ENCODE measurements at regions not wholly inside any gene's neighbourhood (a gene's known extent, or its start where the extent isn't known, plus 50 kb on each side); places are given as distances from the start of the nearest gene placed in this dataset.
A peak's percentile ranks its signal among the peaks of the same experiment; 100 is the strongest.

GRCh38 chr5:89407054-89407453, 524.1 kb upstream of the MEF2C start:
- DNase-seq (ENCODE audit: low spot score) = no peak

DNA sequence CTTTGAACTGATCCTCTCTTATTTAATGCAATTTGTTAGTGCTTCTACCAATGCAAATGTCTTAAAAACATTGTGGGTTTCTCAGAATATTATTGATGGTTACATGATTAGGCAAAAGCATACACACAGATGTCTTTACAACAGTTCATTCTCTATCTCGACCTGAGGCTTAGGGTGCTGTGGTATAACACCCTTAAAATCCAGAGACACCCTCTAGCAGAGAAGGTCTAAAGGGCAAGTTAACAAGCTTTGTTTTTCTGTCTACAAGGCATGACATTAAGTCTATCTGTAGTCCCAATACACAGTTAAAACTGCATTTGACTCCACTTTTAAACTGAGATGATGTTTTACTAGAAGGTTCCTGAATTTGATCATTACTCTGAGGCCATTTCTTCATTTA, 518.7 kb upstream of the MEF2C start:
- no peak for DNase-seq (ENCODE audit: low spot score)

DNA sequence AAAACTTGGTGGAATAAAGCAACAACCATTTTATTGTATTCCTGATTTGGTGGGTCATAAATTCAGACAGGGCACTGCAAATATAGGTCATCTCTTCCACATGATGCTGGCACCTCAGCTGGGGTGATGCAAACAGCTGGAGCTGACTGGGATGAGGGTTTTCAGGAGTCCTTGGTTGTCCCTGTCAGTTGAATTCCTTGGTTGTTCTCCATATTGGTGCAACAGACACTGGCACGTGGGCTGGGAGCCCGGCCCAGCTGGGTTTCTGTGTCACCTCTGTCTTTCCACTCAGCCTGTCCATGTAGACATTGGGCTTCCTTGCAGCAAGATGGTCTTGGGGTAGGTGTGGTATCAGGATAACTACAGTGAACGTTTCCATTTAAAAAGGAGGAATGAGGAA, 518.0 kb upstream of the MEF2C start:
- no peak for DNase-seq (ENCODE audit: low spot score)

- no peak for DNase-seq (ENCODE audit: low spot score)
Observed at GRCh38 chr5:89399548-89399947, 516.6 kb upstream of the MEF2C start.

DNA sequence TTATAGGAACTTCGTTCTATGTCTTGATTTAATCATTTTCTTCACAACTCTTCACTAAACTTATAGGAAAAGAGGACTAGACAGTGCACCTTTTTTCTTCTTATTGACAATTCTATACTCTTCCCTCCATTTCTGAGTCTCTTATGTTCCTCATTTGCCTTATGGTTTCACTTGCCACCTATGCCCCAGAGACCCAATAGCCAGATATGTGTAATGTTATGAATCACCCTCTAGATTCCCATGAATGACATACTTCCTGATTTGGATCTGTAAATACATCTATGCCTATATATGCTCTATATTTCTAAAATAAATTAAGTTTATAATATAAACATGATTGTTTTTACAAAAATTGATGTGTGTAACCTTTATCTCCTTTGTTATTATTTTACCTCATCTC, 514.1 kb upstream of the MEF2C start:
- peak; percentile 1 for DNase-seq (ENCODE audit: low spot score)

- DNase-seq (ENCODE audit: low spot score) = no peak
Observed at GRCh38 chr5:89396278-89396954, 513.4 kb upstream of the MEF2C start.

- DNase-seq (ENCODE audit: low spot score) = no peak
Observed at GRCh38 chr5:89395111-89395510, 512.1 kb upstream of the MEF2C start.

DNA sequence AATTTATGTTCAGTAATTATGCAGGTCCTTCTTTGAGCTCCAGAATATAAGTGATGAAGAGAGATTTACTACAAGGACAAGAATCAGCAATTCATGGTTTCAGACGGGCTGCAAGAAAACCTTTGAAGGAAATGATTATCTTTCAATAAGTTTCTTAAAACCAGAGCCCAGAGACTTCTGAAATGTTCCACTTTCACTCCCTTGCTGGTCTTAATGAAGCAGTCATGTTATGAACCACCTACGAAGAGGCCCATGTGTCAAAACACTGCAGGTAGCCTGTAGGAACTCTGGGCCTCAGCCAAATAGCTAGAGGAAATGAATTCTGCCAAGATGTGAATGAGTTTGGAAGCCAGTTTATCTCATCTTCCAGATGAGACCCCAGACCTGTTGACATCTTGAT, 505.9 kb upstream of the MEF2C start:
- DNase-seq (ENCODE audit: low spot score) = no peak

DNA sequence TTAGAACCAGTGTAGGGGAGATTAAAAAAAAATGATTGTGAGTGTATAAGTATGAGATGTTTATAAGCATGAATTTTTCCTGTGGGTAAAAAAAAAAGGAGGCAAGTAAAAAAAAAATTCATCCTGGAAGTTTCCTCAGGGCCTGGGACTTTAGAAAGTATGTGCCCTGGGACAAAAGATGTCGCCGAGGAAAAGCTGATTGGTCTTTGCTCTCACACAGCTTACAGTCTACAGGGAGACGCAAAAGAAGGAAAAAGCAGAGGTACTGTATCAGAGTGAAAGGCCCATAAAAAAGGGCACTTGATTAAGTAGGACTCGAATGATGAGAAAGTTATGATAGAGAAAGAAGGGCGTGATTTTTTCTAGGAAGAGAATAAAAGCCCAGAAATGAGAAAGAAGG, 501.4 kb upstream of the MEF2C start:
- no peak for DNase-seq (ENCODE audit: low spot score)

GRCh38 chr5:89380635-89381034, 497.7 kb upstream of the MEF2C start:
- DNase-seq (ENCODE audit: low spot score) = no peak

GRCh38 chr5:89377767-89378455, 494.9 kb upstream of the MEF2C start:
- DNase-seq (ENCODE audit: low spot score) = no peak

- DNase-seq (ENCODE audit: low spot score) = no peak
Observed at GRCh38 chr5:89374818-89375521, 492.0 kb upstream of the MEF2C start.

DNA sequence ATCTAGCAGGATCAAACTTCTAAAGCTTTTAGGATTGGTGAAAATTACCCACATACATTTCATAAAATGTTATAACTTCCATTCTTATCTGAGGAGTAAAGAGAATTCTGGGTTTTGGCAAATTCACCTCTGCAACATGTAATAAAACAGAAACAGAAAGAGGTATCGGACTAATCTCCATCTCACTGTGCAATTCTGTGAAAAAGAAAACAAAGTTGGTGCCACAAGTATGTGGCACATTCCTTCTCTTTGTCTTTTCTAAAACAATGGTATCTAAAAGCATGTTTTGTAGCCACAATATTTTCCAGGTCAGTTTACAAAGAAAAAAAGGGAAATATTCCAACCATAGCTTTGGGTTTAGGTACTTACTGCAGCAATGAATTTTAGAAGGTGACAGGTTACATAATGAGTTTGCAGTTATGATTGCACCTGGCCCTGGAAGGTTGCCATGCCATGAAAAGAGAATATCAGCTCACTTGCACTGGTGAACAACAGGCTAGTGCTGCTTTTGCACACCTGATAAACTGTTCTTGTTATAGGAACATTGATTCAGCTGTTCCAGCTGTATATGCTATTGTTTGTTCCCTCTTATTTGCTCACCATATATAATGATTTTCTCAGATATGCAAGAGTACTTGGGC, 491.3 kb upstream of the MEF2C start:
- DNase-seq (ENCODE audit: low spot score) = no peak

GRCh38 chr5:89372176-89372575, 489.2 kb upstream of the MEF2C start:
- no peak for DNase-seq (ENCODE audit: low spot score)

DNA sequence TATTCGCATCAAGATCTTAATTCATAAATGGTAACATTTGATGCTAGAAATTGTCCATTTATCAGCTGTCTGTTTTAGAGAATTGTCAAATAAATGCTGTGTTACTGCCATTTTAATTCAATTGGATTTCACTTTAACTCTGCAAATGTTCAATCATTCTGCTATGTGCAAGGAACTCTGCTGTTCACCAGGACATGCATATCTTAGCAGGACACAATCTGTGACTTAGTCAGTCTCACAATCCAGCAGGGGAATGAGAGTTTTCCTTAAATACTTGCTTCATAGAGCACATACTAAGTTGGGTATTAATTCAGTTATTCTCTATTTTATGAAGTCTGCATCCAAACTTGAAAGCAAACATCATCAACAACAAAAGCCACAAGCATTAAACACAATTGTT, 488.7 kb upstream of the MEF2C start:
- no peak for DNase-seq (ENCODE audit: low spot score)

- DNase-seq (ENCODE audit: low spot score) = no peak
Observed at GRCh38 chr5:89359046-89359445, 476.1 kb upstream of the MEF2C start.

DNA sequence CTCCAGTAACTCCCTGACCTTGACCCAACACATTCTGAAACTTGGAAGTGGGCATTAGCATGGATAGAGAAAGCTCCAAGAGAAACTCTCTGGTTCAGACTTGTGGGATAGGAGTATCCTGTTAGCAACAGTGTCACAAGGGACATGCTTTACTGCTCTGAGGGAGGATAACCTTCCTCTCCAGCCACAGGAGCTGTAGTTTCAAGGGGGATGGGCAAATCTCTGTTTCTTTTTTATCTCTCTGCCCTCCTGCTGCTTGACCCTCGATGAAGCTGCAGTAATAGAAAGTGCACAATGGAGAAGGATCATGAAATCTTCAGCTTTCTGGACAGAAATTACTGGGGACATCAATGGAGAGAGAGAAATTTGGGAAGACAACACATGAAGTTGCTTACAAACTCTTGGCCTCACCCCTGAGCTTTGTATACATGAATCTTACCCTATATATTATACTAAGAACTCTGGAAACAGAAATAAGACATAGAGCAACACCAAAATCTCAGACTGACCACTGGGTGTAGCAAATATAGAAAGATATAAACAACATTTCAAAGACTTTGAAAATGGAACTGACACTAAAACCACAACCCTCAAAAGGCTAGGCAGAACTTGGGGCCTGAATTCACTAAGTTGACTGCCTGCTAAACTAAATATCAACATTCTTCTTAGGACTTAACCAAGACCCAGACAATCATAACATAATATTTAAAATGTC, 471.0 kb upstream of the MEF2C start:
- DNase-seq (ENCODE audit: low spot score) = no peak

DNA sequence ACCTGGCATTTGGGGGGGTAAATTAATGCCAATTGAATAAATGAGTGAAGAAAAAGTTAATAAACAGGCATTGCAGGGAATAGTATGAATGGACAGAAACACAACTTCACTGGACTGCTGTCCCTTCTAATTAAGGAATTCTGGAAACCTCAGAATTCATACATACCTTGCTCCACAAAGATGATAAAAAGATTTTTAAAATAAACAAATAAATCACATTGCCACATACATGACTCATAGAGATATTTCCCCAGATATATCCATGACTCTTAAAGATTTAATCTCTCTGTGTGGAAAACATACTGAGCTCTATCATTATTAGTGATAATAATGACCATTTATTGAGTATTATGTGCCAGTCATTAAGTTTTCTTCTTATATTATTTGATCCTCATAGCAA, 469.0 kb upstream of the MEF2C start:
- DNase-seq (ENCODE audit: low spot score) = no peak

DNA sequence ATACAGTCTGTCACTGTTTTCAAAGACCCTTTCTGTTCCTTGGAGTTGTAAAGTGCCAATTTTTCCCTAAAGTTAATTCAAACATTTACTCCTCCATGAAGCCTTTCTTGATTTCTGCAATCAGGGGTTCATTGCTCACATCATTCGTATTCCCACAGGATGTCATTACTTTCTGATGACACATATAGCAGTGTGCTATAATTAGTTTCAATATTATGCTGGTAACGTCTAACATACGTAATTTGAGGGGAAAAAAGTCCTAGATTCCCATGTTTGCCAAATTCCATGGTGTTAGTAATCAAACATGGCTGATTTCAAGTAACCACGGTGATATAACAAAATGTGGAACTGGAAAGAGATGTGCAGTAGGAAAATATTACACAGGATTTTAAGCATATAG, 468.2 kb upstream of the MEF2C start:
- no peak for DNase-seq (ENCODE audit: low spot score)

DNA sequence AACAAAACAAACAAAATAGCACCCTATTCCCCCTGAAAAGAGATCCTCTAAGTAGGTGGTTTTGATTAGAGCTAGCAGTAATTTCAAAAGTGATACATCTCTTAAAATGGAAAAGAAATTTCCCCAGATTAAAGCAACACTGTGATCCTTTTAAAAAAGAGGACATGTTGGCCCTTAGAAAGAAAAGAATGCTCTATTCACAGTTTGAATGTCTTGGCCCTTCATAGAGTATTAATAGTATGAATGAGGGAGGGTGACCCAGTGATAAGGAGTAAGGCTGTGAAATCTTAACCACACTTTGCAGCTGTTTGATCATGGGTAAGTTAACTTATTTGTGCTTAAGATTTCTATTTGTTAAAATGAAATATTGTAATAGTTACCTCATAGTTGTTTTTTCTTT, 467.7 kb upstream of the MEF2C start:
- DNase-seq (ENCODE audit: low spot score) = no peak

DNA sequence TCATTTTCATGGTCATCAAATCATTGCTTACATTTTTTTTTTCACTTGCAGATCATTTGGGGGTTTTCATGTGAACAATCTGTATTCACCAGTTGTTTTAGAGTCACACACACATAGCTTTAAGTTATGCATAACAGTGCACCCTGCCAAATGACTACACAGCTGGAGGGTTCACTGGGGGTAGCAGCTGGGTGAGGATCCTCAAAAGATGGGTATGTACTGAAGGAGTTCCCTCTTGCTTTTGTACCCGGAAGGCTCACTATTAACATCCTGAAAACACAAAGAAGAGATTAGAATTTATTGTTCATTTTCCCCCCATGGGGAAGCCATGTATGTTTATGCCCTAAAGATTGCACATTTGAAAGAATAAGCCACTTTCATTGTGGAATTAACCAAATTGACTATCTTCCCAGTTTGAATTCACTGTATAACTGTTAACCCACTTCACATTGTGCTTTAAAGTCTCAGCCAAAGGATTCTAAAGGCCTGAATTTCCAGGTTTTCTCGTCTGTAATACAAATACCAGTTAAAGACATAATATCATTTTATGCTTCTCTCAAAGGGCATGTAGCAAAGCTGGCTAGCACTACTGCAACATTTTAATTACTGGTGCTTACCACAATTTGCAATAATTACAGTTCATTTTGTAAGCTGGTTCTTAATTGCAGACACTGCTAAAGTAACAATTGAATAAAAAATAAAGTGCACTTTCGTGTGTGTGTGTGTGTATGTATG, 466.4 kb upstream of the MEF2C start:
- no peak for DNase-seq (ENCODE audit: low spot score)

DNA sequence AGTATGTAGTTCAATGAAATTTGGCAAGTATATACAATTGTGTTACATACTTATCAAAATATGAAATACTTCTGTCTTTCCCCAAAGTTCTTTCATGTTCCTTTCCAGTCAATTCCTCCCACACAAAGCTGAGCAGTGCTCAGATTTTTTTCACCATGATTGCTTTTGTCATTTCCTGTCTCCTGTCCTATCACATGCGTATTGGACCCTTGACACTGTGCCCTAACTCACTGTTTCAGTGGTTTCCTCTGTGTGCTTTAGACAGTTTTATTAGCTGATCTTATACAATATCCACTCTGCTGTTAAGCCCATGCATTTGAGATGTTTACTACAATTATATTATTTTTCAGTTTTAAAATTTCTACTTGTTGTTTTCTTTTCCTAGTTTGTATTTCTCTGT, 463.6 kb upstream of the MEF2C start:
- no peak for DNase-seq (ENCODE audit: low spot score)
